SJSA1 (cell line): ENCODE measurements at regions not wholly inside any gene's neighbourhood (a gene's known extent, or its start where the extent isn't known, plus 50 kb on each side); places are given as distances from the start of the nearest gene placed in this dataset.

ENCODE experiments used
- DNase-seq, 2 experiments: peaks; one replicate each; pipeline ENCODE4 v3.0.0-alpha.2; 2015 to 2020; ENCODE audit warnings: low spot score in 2 of 2, low read depth in 1 of 2
- H3K27ac ChIP-seq: fragments of 250-450 bp; sonication (Bioruptor Pico); 2 replicates; pipeline ENCODE4 v1.5.1; 2020; ENCODE audit warnings: mild to moderate bottlenecking, moderate library complexity
- H3K27me3 ChIP-seq: fragments of 250-450 bp; sonication (Bioruptor Pico); replicated peaks from 2 replicates; pipeline ENCODE4 v1.5.1; 2020; ENCODE audit warnings: mild to moderate bottlenecking, moderate library complexity
- H3K36me3 ChIP-seq: fragments of 250-450 bp; sonication (Bioruptor Pico); 2 replicates; pipeline ENCODE4 v1.5.1; 2020; ENCODE audit warnings: mild to moderate bottlenecking
- H3K4me1 ChIP-seq: fragments of 250-450 bp; sonication (Bioruptor Pico); replicated peaks from 2 replicates; pipeline ENCODE4 v1.6.1; 2021; ENCODE audit warnings: mild to moderate bottlenecking
- H3K4me3 ChIP-seq: fragments of 250-450 bp; sonication (Bioruptor Pico); 2 replicates; pipeline ENCODE4 v1.5.1; 2020; ENCODE audit warnings: mild to moderate bottlenecking
- H3K9me3 ChIP-seq: fragments of 250-450 bp; sonication (Bioruptor Pico); replicated peaks from 2 replicates; pipeline ENCODE4 v1.5.1; 2020; ENCODE audit warnings: mild to moderate bottlenecking

DNA sequence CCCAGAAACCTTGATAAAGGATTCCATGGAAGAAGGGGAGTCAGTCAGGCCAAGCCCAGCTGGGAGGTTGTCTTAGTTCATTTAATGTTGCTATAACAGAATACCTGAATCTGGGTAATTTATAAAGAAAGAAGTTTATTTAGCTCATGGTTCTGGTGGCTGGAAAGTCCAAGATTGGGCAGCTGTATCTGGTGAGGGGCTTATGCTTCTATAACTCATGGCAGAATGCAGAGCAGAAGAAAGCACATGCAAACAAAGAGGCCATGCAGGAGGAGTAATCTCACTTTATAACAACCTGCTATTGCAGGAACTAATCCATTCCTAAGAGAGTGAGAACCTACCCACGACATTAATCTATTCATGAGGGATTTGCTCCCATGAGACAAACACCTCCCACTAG, 54.2 kb upstream of the ANKRD1 start:
- no peaks in the 10 kb centered on the region for H3K27me3 ChIP-seq
- H3K27ac ChIP-seq: no peak overlapping the region
- no peaks in the 10 kb centered on the region for H3K9me3 ChIP-seq
- peaks cover 5% of the 10 kb centered on the region for H3K4me1 ChIP-seq
- H3K36me3 ChIP-seq: no peaks in the 10 kb centered on the region
- no peak overlapping the region for H3K4me3 ChIP-seq
- no peak for DNase-seq

DNA sequence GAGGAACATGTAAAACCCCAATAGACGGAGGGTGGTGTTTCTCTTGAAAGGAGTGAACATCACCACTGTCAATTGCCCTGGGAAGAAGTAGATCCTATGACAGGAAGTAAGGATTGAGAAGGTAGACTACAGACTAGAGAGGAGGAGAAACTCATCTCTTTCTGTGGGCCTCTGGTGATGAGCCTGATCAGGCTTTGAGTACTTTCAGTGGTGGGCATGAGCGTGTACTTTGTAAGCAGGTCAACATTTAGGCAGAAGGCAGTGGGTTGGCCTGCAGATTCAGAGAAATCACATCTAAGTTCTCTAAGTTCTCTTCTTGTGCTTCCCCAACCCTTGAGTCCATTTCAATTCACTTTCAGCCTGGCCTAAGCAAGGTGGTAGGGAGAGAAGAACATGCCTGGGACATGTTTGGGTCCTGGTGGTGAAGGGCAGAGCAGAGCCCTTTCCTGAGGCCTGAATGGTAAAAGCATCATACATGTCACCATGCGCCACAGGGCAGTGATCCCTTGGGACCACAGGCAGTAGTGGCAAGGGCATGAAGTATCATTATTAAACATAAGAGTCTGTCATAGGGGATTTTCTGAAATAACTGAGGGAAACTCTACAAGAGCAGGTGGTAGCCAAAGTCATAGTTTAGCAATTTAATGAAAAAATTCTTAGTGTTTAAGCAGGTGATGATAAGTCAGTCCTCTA, 56.4 kb upstream of the ANKRD1 start:
- no peaks in the 10 kb centered on the region for H3K9me3 ChIP-seq
- H3K36me3 ChIP-seq: no peaks in the 10 kb centered on the region

DNA sequence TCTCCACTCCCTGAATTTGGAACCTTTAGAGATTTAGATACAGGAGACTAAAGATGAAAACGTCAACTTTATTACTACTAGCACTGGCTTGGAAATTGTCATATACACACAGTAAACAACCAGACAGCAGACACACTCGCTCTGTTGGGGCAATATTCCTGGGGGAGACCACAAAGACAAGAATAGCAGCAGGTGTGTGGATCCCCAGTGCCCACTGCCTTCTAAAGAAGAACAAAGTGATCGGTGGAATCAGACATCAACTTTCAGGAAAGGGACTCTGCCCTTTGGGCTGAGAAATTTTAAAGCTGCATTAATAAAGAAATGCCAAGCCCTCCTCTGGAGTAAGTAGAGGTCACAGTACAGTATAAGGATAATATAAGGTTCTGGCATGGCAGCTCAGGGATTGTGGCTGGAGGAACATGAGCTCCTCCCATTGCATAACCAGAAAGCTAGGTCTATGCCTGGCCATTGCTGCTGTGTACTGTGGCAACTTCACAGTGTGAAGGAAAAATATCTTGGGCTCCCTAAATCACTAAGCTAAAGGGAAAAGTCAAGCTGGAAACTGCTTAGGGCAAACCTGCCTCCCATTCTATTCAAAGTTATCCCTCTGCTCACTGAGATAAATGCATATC, 57.1 kb upstream of the ANKRD1 start:
- H3K27ac ChIP-seq: no peak overlapping the region
- no peak overlapping the region for H3K4me3 ChIP-seq
- no peaks in the 10 kb centered on the region for H3K9me3 ChIP-seq
- DNase-seq: peak in 1 of 2 experiments; percentile 4
- H3K4me1 ChIP-seq: peaks cover 3% of the 10 kb centered on the region; the same call in 1 of the 2 replicates
- H3K36me3 ChIP-seq: no peaks in the 10 kb centered on the region
- H3K27me3 ChIP-seq: no peaks in the 10 kb centered on the region

More for the DNA sequence above, 56.4 kb upstream of the ANKRD1 start:
- H3K4me3 ChIP-seq: no peak overlapping the region
- no peak for DNase-seq
- H3K4me1 ChIP-seq: peaks cover 3% of the 10 kb centered on the region; the same call in 1 of the 2 replicates
- H3K27me3 ChIP-seq: no peaks in the 10 kb centered on the region
- no peak overlapping the region for H3K27ac ChIP-seq

DNA sequence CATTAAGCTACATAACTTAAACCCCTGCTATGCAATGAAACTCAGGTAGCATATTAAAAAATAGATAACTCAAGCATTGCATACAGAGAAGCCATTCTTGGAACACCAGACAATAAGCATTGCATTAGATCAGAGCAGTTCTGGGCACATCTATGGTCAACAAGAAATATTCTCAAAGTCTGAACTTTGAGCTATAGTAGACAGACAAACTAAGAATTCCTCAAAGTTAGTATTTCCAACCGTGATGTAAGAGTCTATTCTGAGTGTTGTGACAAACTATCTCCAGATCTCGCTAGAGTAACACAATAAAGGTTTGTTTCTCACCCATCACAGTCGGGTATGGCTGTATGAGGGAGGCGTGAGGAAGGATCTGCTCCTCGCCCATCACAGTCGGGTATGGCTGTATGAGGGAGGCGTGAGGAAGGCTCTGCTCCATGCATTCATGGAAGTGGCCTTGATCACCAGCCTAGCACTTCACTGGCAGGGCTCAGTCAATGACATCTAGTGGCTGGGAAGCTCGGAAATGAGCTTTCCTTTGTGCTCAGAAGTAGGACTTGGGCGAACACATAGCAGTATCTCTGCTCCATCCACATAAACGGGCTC, 61.6 kb upstream of the ANKRD1 start:
- H3K27ac ChIP-seq: no peak overlapping the region

DNA sequence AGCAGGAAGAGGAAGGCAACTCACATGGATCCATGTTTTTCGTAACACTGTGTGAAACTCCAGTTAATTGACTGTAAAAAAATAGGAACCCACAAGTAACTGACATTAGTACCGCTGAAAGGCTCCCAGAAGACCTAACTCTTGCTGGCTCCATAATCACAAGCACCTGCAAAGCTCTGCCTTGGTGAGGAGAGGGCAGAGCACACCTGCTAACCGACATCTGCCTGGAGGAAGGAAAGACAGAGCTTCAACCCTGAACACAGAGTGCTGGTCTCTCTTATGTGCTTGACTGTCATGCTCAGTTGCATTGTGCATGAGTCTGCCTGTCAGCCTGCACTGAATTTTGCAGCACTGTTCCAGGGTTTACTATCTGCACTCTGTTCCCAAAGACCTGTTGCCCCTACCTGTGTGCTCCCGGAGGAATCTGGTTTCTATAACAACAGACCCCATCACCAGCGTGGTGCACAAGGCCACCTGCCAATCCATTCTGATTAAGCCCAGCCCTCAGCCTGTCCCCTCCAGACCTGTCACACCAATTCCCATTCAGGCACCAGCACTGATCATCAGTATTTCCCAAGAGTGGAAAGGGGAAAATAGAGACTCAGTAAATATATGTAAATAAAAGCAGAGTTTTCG, 63.1 kb upstream of the ANKRD1 start:
- Histone ChIP-seq H3K36me3 (no peaks in the 10 kb centered on the region), H3K4me1 (peaks cover 3% of the 10 kb centered on the region; the same call in 1 of the 2 replicates), H3K4me3 (no peak overlapping the region), H3K27ac (no peak overlapping the region), H3K9me3 (no peaks in the 10 kb centered on the region), H3K27me3 (no peaks in the 10 kb centered on the region)
- DNase-seq: peak in 1 of 2 experiments; percentile 25

More for the DNA sequence above, 61.6 kb upstream of the ANKRD1 start:
- Histone ChIP-seq H3K9me3 (no peaks in the 10 kb centered on the region), H3K36me3 (no peaks in the 10 kb centered on the region), H3K4me1 (peaks cover 3% of the 10 kb centered on the region; the same call in 1 of the 2 replicates), H3K27me3 (no peaks in the 10 kb centered on the region), H3K4me3 (no peak overlapping the region)
- no peak for DNase-seq

DNA sequence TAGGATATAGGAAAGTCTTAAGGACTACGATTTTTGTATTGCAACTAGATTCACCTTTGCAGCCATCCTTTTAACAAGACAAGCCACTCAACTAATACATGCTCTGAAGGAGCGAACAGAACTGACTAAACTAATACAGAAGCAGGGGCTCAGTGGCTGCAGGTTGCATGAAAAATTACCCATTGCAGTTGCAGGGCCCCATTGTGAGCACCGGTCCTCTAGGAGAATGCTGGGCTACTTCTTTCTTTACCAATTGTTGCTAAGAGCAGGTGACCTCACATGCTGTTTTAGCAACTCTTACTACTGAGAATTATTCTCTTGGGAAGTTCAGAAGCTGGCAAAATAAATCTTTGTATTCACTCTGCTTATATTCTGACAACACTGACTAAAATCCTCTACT, 64.0 kb upstream of the ANKRD1 start:
- no peak for DNase-seq
- no peaks in the 10 kb centered on the region for H3K9me3 ChIP-seq
- peaks cover 3% of the 10 kb centered on the region; the same call in 1 of the 2 replicates for H3K4me1 ChIP-seq
- H3K4me3 ChIP-seq: no peak overlapping the region
- no peaks in the 10 kb centered on the region for H3K36me3 ChIP-seq
- H3K27ac ChIP-seq: no peak overlapping the region
- no peaks in the 10 kb centered on the region for H3K27me3 ChIP-seq

DNA sequence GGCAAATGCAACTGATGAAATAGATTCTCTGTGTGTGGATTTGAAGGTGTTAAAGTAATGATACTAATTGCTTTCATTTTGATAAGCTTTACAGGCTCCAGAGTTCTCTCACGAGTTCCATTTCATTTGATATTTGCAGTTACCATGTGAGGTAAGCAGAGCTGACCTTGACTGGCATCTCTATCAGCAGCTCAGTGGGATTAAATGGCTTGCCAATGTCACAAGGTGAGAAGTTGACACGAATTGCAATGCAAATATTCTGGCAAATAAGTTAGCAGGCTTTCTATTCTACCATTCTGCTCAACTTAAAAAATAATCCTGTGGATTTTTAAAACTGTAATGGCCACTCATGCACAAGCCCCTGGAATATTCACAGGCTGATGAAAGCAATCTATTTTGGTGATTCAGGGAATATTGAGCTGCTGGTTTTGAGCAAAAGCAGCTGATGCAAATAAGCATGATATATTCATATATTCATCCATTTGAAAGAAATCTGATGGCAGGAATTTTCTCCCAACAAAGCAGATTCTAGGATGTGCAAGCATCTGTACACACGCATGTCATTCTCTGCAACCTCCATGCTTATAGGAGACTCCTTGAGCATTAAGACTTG, 64.5 kb upstream of the ANKRD1 start:
- Histone ChIP-seq H3K27ac (no peak overlapping the region), H3K4me1 (peaks cover 3% of the 10 kb centered on the region; the same call in 1 of the 2 replicates), H3K27me3 (no peaks in the 10 kb centered on the region), H3K36me3 (no peaks in the 10 kb centered on the region), H3K4me3 (no peak overlapping the region), H3K9me3 (no peaks in the 10 kb centered on the region)
- DNase-seq: peak in 1 of 2 experiments; percentile 3

DNA sequence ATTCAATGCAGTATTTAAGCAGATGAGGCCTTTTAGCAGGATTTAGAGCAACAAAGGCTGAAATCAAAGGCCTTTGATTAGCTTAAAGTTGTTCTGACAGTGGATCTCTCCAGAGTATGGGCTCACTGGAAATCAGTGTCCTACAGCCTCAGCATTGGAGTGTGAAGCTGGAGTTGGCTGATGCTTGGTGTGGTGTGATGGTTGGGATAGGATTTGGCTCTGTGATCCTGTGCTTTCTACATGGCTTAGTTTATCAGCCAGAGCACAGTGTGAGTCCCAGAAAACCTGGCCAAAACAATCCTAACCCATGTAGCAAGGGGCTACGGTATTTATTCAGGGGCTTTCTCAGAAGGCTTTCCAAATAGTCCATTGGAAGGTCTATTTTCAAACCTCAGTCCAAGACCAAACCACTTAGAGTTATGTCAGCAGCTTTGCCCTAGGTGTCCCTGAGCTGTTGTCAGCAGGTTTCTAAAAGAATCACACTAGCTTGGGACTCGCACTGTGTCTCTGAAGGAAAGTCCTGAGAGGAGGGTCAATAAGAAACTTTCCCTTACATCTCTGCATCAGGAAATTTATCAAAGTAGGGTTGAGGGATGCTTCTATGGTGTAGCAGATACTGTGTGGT, 65.4 kb upstream of the ANKRD1 start:
- Histone ChIP-seq H3K27me3 (no peaks in the 10 kb centered on the region), H3K9me3 (no peaks in the 10 kb centered on the region), H3K36me3 (no peaks in the 10 kb centered on the region), H3K4me3 (no peak overlapping the region), H3K4me1 (no peaks in the 10 kb centered on the region), H3K27ac (no peak overlapping the region)
- DNase-seq: no peak

DNA sequence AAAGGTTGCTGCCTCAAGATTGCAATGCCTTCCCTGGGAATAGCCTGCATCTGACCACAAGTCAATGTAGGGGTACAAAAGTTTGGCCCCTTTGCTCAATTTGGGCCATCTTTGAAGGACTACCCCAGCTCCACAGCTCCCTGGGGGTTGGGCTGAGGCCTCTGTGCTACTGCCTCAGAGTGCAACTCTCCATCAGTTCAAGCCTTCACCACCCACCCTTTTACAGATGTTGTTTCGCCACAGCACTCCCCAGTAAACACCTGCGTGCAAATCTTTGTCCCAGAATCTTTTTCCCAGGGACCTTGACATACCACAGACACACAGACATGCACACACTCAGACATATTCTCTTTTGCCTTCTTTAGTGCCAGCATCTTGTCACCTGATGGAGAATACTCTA, 66.0 kb upstream of the ANKRD1 start:
- DNase-seq: peak in 1 of 2 experiments; percentile 17
- no peak overlapping the region for H3K27ac ChIP-seq
- no peaks in the 10 kb centered on the region for H3K36me3 ChIP-seq
- H3K4me3 ChIP-seq: no peak overlapping the region
- no peaks in the 10 kb centered on the region for H3K9me3 ChIP-seq
- H3K27me3 ChIP-seq: no peaks in the 10 kb centered on the region
- no peaks in the 10 kb centered on the region for H3K4me1 ChIP-seq

DNA sequence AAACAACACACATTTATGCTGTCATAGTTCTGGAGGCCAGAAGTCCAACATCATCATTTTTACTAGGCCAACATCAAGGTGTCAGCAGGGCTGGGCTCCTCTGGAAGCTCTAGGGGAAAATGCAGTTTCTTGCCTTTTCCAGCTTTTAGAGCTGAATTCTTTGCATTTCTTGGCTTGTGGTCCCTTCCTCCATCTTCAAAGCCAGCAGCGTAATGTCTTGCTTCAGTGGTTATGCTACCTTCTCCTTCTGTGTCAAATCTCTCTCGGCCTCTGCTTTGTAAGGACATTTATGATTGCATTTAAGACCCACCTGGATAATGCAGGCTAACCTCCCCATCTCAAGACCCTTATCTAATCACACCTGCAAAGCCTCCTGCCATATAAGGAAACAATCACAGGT, 66.5 kb upstream of the ANKRD1 start:
- H3K4me1 ChIP-seq: no peaks in the 10 kb centered on the region
- H3K9me3 ChIP-seq: no peaks in the 10 kb centered on the region

DNA sequence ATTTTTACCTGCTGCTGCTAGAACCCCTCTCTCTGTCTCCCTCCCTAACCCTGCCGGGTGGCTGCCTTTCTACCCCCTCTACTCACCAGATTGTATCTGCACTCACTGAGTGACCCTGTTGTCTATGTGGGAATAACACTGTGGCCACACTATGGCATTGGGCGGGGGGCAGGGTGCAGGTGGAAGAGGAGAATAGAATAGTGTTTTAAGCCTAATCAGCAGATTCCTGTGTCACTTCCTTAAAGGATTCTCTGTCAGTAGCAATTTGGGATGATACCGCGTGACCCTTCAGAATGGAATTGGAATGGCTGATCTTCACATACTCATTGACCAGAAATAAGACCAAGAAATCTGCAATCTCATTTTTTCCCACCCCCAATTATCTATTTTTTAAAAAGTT, 67.1 kb upstream of the ANKRD1 start:
- Histone ChIP-seq H3K27ac (no peak overlapping the region), H3K27me3 (no peaks in the 10 kb centered on the region), H3K36me3 (no peaks in the 10 kb centered on the region), H3K4me3 (no peak overlapping the region), H3K9me3 (no peaks in the 10 kb centered on the region), H3K4me1 (no peaks in the 10 kb centered on the region)
- peak in 1 of 2 experiments; percentile 23 for DNase-seq

More for the DNA sequence above, 66.5 kb upstream of the ANKRD1 start:
- Histone ChIP-seq H3K27me3 (no peaks in the 10 kb centered on the region), H3K36me3 (no peaks in the 10 kb centered on the region), H3K4me3 (no peak overlapping the region), H3K27ac (no peak overlapping the region)
- peak in 1 of 2 experiments; percentile 5 for DNase-seq

DNA sequence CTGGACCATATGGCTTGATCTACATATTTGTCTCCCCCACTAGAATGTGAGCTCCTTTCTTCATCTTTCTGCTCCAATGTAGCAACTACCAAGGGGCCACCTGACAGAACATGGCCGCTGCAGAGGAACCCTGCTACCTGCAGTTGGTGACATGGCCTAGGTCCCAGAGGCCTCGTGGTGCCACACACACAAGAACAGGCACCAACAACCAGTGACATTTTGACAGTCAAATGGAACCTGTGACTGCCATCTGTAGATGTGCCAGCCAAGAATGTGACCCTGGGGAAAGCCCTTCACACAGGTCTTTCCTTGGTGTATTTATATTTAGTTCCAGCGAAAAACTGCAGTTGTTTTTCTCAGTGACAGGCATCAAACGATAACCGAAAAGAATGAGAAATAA, 67.9 kb upstream of the ANKRD1 start:
- no peak overlapping the region for H3K4me3 ChIP-seq
- H3K9me3 ChIP-seq: no peaks in the 10 kb centered on the region
- H3K36me3 ChIP-seq: no peaks in the 10 kb centered on the region
- H3K4me1 ChIP-seq: no peaks in the 10 kb centered on the region
- DNase-seq: peak in 1 of 2 experiments; percentile 10
- no peak overlapping the region for H3K27ac ChIP-seq
- no peaks in the 10 kb centered on the region for H3K27me3 ChIP-seq

DNA sequence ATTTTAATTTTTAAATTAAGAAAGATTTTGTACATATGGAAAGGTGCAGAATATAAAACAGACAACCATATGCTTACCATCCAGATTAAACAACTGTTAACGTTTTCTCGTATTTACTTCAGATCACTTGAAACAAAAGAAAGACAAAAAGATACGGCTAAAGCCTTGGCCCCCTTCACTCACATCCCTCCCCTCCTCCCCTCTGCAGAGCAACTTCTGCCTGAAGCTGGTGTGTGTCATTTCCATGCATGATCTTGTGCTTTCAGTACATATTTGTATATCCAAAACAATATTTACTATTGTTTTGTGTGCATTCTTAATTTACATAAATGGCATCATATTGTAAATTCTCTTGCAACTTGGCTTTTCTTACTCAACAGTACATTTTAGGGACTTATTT, 68.5 kb upstream of the ANKRD1 start:
- no peak for DNase-seq
- no peaks in the 10 kb centered on the region; the same call in 1 of the 2 replicates for H3K27me3 ChIP-seq
- H3K36me3 ChIP-seq: no peaks in the 10 kb centered on the region

More for the DNA sequence above, 68.5 kb upstream of the ANKRD1 start:
- Histone ChIP-seq H3K9me3 (no peaks in the 10 kb centered on the region), H3K27ac (no peak overlapping the region), H3K4me3 (no peak overlapping the region), H3K4me1 (no peaks in the 10 kb centered on the region)
